ENCODE measurements at regions not wholly inside any gene's neighbourhood (a gene's known extent, or its start where the extent isn't known, plus 50 kb on each side); places are given as distances from the start of the nearest gene placed in this dataset.
"Not testable (repeated sequence)": the region's sequence is repeated elsewhere in the genome, so short reads cannot be mapped to it uniquely, and the experiment has no call there.

GRCh38 chr6:3961581-3962215 lies 112.5 kb downstream of the FAM50B start:
- FAIRE-seq (no peak), DNase-seq (ENCODE audit: insufficient read length, low spot score) (no peak)
- TF ChIP-seq CTCF (IDR thresholded peaks at IDR 0.05; ENCODE audit: insufficient read depth, missing control alignments), result no peak

GRCh38 chr6:3962291-3963280 lies 113.4 kb downstream of the FAM50B start:
- no peak for FAIRE-seq
- no peak for DNase-seq (ENCODE audit: insufficient read length, low spot score)
- TF ChIP-seq CTCF (IDR thresholded peaks at IDR 0.05; ENCODE audit: insufficient read depth, missing control alignments), result no peak

- DNase-seq (ENCODE audit: insufficient read length, low spot score), result no peak
- FAIRE-seq, result no peak
- TF ChIP-seq CTCF (IDR thresholded peaks at IDR 0.05; ENCODE audit: insufficient read depth, missing control alignments), result no peak
Observed at GRCh38 chr6:3963426-3963825, 114.3 kb downstream of the FAM50B start.

GRCh38 chr6:3965071-3965718 lies 113.7 kb downstream of the FAM217A start:
- FAIRE-seq, result no peak

GRCh38 chr6:3966426-3966825 lies 112.5 kb downstream of the FAM217A start:
- FAIRE-seq (no peak), DNase-seq (ENCODE audit: insufficient read length, low spot score) (no peak)
- TF ChIP-seq CTCF (IDR thresholded peaks at IDR 0.05; ENCODE audit: insufficient read depth, missing control alignments), result no peak

More at GRCh38 chr6:3965071-3965718, 113.7 kb downstream of the FAM217A start:
- TF ChIP-seq CTCF (IDR thresholded peaks at IDR 0.05; ENCODE audit: insufficient read depth, missing control alignments), result no peak
- no peak for DNase-seq (ENCODE audit: insufficient read length, low spot score)

- no peak for TF ChIP-seq CTCF (IDR thresholded peaks at IDR 0.05; ENCODE audit: insufficient read depth, missing control alignments)
- DNase-seq (ENCODE audit: insufficient read length, low spot score) (no peak), FAIRE-seq (no peak)
Observed at GRCh38 chr6:3970097-3970496, 108.8 kb downstream of the FAM217A start.

GRCh38 chr6:3973152-3973551 lies 105.8 kb downstream of the FAM217A start:
- not testable (repeated sequence) for DNase-seq (ENCODE audit: insufficient read length, low spot score); FAIRE-seq
